Fibroblast of mammary gland (primary cell): ENCODE measurements at regions not wholly inside any gene's neighbourhood (a gene's known extent, or its start where the extent isn't known, plus 50 kb on each side); places are given as distances from the start of the nearest gene placed in this dataset.

Experiments
- DNase-seq: peaks from one replicate; pipeline ENCODE4 v3.0.0-alpha.2; 2010; ENCODE audit warnings: low read depth
- H3K4me3 ChIP-seq: 2 replicates; pipeline ENCODE4 v1.5.1; 2011; ENCODE audit warnings: low read depth, mild to moderate bottlenecking, low read length, moderate library complexity; ENCODE audit not compliant: control insufficient read depth
- TF ChIP-seq, protein P1 (sequence below): conservative IDR thresholded peaks from 2 replicates; pipeline ENCODE4 v1.5.1; 2011; ENCODE audit warnings: low read depth, low read length, inconsistent platforms; ENCODE audit not compliant: control insufficient read depth, insufficient read depth

DNA sequence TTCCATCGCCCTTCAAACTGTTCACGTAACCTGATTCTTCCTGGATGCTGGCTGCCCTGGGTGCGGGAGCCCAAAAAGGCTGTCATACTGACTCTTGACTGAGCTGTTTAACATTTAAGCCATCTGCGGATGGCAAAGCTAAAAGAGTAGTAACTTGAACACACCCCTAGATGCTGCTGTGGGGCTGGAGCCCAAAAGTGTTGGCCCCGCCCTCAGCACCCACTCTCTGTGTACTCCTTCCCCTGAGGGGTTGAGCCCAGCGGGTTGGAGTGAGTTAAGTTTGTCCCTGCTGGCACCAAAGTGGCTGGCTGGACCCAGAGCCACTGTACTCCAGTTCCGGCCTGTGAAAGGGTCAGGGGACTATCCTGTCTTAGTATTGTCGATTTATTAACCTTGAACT is 640.6 kb downstream of the PTPRU start:
- TF ChIP-seq, protein P1, sequence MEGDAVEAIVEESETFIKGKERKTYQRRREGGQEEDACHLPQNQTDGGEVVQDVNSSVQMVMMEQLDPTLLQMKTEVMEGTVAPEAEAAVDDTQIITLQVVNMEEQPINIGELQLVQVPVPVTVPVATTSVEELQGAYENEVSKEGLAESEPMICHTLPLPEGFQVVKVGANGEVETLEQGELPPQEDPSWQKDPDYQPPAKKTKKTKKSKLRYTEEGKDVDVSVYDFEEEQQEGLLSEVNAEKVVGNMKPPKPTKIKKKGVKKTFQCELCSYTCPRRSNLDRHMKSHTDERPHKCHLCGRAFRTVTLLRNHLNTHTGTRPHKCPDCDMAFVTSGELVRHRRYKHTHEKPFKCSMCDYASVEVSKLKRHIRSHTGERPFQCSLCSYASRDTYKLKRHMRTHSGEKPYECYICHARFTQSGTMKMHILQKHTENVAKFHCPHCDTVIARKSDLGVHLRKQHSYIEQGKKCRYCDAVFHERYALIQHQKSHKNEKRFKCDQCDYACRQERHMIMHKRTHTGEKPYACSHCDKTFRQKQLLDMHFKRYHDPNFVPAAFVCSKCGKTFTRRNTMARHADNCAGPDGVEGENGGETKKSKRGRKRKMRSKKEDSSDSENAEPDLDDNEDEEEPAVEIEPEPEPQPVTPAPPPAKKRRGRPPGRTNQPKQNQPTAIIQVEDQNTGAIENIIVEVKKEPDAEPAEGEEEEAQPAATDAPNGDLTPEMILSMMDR = no peak
- H3K4me3 ChIP-seq = no peak overlapping the region
- no peak for DNase-seq

DNA sequence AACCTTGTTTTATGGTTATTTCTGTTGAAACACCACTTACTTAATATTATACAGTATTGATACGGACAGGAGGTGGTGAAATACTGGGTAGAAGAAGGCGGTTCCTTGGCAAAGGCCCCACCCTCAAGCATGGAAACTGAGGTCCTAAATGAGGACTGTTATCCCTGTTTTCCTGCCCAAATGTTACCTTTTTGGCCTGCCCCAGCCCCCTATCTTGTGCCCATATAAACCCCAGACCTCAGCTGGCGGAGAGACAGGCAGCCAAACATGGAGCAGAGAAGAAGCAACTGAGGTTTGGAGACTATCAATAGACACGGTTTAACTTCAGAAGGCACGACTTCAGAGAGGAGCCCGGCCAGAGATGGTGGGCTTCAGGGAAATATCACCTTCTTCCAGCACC is 640.1 kb downstream of the PTPRU start:
- TF ChIP-seq, protein P1 = no peak
- DNase-seq = no peak
- H3K4me3 ChIP-seq = no peak overlapping the region

GRCh38 chr1:29875557-29876028 is 639.3 kb downstream of the PTPRU start:
- DNase-seq = no peak
- TF ChIP-seq, protein P1 = no peak
- H3K4me3 ChIP-seq = no peak overlapping the region

DNA sequence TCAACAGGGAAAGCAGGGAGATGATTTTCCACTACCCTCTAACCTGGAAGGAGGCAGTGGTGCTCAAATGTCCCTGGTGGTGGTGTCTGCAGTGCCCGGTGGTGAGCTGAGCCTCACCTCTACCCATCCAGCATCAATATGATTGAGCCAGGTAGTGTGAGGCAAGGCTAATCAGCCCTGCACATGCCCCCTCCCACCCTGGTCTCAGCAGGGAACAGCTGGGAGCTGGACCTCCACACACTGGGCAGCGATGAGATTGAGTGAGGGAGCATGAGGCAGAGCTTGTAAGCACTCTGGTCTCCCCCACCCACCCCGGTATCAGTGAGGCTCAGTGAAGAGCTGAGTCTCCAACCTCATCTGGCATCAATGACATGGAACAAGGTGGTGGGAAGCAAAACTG is 634.3 kb downstream of the PTPRU start:
- H3K4me3 ChIP-seq = no peak overlapping the region
- TF ChIP-seq, protein P1 = no peak
- DNase-seq = no peak

DNA sequence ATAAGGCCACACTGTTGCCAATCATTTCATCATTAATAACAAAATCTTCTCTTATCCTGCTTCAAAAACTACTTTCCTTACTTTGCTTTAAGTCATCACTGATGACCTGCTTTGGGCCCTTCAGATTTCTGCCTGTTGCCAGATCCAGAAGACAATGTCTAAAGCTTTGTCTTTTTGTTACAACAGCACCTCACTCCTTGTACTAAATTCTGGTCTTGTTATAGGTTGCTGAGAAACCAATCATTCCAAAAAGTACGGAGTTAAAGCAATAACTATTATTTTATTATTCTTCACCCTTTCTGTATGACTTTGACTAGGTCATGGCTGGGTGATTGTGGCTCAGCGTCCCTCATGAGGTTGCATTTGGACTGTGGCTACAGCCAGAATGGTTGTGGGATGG is 633.5 kb downstream of the PTPRU start:
- H3K4me3 ChIP-seq = no peak overlapping the region
- no peak for DNase-seq
- TF ChIP-seq, protein P1 = no peak

DNA sequence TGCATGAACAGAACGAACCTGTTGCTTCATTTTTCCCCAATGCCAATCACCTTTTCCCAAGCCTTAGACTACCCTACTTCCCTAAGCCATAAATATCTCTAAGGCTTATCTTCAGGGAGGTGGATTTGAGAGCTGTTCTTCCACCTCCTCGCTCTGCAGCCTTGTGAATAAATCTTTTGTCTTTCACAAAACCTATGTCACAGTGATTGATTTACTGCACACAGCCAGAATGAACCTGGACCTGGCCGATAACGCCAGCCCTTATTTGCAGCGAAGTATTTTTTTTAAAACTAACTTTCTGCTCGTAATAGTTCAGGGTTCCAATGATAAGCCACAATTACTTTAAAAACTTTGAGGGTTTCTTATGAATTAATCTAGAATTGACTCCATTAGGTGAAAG is 632.6 kb downstream of the PTPRU start:
- DNase-seq = no peak
- TF ChIP-seq, protein P1 = no peak
- H3K4me3 ChIP-seq = no peak overlapping the region

GRCh38 chr1:29868096-29868495 is 631.8 kb downstream of the PTPRU start:
- DNase-seq = no peak
- H3K4me3 ChIP-seq = no peak overlapping the region
- TF ChIP-seq, protein P1 = no peak
